ENCODE measurements at regions not wholly inside any gene's neighbourhood (a gene's known extent, or its start where the extent isn't known, plus 50 kb on each side); places are given as distances from the start of the nearest gene placed in this dataset.

DNA sequence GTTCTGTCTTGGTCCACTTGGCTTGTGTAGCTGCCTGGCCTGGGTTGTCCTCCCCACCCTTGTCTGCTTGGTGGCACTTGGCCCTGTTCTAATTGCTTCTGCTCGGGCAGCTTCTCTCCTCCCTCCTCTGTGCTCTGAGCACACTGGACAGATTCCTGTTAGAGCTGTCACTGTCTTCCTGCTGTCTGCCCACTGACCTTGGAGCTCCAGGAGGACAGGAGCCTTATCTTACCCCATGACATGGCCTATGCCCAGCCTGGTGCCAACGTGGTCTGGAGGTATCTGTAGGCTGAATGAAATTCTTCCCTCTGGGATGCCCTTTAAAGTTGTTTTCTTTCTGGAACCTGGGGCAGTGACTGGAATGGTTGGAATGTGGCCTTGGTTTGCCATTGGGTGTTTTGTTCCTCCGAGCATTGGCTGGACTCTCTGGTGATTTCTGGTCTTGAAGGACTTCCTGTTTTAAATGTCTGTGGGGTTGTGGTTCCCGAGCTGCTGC, 94.1 kb downstream of the FAM43A start:
- no peak for TF ChIP-seq POLR2A (IDR thresholded peaks at IDR 0.05)
- TF ChIP-seq, protein P1, sequence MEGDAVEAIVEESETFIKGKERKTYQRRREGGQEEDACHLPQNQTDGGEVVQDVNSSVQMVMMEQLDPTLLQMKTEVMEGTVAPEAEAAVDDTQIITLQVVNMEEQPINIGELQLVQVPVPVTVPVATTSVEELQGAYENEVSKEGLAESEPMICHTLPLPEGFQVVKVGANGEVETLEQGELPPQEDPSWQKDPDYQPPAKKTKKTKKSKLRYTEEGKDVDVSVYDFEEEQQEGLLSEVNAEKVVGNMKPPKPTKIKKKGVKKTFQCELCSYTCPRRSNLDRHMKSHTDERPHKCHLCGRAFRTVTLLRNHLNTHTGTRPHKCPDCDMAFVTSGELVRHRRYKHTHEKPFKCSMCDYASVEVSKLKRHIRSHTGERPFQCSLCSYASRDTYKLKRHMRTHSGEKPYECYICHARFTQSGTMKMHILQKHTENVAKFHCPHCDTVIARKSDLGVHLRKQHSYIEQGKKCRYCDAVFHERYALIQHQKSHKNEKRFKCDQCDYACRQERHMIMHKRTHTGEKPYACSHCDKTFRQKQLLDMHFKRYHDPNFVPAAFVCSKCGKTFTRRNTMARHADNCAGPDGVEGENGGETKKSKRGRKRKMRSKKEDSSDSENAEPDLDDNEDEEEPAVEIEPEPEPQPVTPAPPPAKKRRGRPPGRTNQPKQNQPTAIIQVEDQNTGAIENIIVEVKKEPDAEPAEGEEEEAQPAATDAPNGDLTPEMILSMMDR (IDR thresholded peaks at IDR 0.05): no peak

Data from transverse colon (tissue), 3 donors.